Ascending aorta (tissue), 2 donors: ENCODE measurements at regions not wholly inside any gene's neighbourhood (a gene's known extent, or its start where the extent isn't known, plus 50 kb on each side); places are given as distances from the start of the nearest gene placed in this dataset.

Experiments
- DNase-seq, 2 donors: peaks; one replicate each; pipeline ENCODE4 v3.0.0-alpha.2; 2019; ENCODE audit warnings: low spot score in 2 of 2
- H3K27ac ChIP-seq, 2 donors: fragments of 200-600 bp; sonication (generic); one replicate each; pipeline ENCODE4 v1.5.1; 2016 to 2017; ENCODE audit warnings: mild to moderate bottlenecking in 1 of 2
- H3K27me3 ChIP-seq: fragments of 200-600 bp; sonication (generic); one replicate; pipeline ENCODE4 v1.5.1; 2017
- H3K36me3 ChIP-seq, 2 donors: fragments of 200-600 bp; sonication (generic); one replicate each; pipeline ENCODE4 v1.5.1; 2016
- H3K4me1 ChIP-seq, 2 donors: fragments of 200-600 bp; sonication (generic); one replicate each; pipeline ENCODE4 v1.5.1; 2016 to 2017; ENCODE audit warnings: mild to moderate bottlenecking in 1 of 2
- H3K4me3 ChIP-seq, 2 donors: fragments of 200-600 bp; sonication (generic); one replicate each; pipeline ENCODE4 v1.5.1; 2016 to 2017; ENCODE audit warnings: mild to moderate bottlenecking in 1 of 2
- H3K9me3 ChIP-seq, 2 donors: fragments of 200-600 bp; sonication (generic); one replicate each; pipeline ENCODE4 v1.5.1; 2016
- intact Hi-C: fragments of 100-400 bp; cut with DNase I; formaldehyde crosslinking; loops from one replicate; pipeline ENCODE4 v1.15.1; 2023
- TF ChIP-seq, protein P1 (sequence below), 3 experiments: fragments of 200-600 bp in 2 of 3; fragments of 450-650 bp in 1 of 3; sonication (generic) in 2 of 3; IDR thresholded peaks; one replicate each; pipeline ENCODE4 v1.5.1; 2016 to 2019; ENCODE audit warnings: antibody characterized with exemption in 3 of 3, mild to moderate bottlenecking in 1 of 3, moderate library complexity in 1 of 3

GRCh38 chr5:81914696-81915095, 57.1 kb upstream of the ATG10 start:
- H3K4me3 ChIP-seq, result no peak overlapping the region
- H3K4me1 ChIP-seq, result no peaks in the 10 kb centered on the region
- H3K36me3 ChIP-seq, result no peaks in the 10 kb centered on the region
- no peak overlapping the region for H3K27ac ChIP-seq
- H3K9me3 ChIP-seq, result no peaks in the 10 kb centered on the region
- no peak for DNase-seq
- H3K27me3 ChIP-seq, result no peaks in the 10 kb centered on the region
- TF ChIP-seq, protein P1, sequence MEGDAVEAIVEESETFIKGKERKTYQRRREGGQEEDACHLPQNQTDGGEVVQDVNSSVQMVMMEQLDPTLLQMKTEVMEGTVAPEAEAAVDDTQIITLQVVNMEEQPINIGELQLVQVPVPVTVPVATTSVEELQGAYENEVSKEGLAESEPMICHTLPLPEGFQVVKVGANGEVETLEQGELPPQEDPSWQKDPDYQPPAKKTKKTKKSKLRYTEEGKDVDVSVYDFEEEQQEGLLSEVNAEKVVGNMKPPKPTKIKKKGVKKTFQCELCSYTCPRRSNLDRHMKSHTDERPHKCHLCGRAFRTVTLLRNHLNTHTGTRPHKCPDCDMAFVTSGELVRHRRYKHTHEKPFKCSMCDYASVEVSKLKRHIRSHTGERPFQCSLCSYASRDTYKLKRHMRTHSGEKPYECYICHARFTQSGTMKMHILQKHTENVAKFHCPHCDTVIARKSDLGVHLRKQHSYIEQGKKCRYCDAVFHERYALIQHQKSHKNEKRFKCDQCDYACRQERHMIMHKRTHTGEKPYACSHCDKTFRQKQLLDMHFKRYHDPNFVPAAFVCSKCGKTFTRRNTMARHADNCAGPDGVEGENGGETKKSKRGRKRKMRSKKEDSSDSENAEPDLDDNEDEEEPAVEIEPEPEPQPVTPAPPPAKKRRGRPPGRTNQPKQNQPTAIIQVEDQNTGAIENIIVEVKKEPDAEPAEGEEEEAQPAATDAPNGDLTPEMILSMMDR (IDR thresholded peaks at IDR 0.05), result no peak
- intact Hi-C loops, result no loop called here

GRCh38 chr5:81912933-81913332, 58.9 kb upstream of the ATG10 start:
- Histone ChIP-seq H3K27ac (no peak overlapping the region), H3K36me3 (no peaks in the 10 kb centered on the region), H3K4me1 (peaks cover 0 to 5% of the 10 kb centered on the region in 2 donors), H3K9me3 (no peaks in the 10 kb centered on the region), H3K4me3 (no peak overlapping the region), H3K27me3 (no peaks in the 10 kb centered on the region)
- no peak for DNase-seq
- TF ChIP-seq, protein P1 (IDR thresholded peaks at IDR 0.05), result no peak
- intact Hi-C loops, result no loop called here

GRCh38 chr5:81909677-81910076, 62.1 kb upstream of the ATG10 start:
- H3K9me3 ChIP-seq, result no peaks in the 10 kb centered on the region
- intact Hi-C loops, result no loop called here
- no peak for DNase-seq
- TF ChIP-seq, protein P1 (IDR thresholded peaks at IDR 0.05), result no peak
- H3K27me3 ChIP-seq, result no peaks in the 10 kb centered on the region
- H3K36me3 ChIP-seq, result no peaks in the 10 kb centered on the region
- peaks cover 0 to 7% of the 10 kb centered on the region in 2 donors for H3K4me1 ChIP-seq
- H3K4me3 ChIP-seq, result no peak overlapping the region
- no peak overlapping the region for H3K27ac ChIP-seq

DNA sequence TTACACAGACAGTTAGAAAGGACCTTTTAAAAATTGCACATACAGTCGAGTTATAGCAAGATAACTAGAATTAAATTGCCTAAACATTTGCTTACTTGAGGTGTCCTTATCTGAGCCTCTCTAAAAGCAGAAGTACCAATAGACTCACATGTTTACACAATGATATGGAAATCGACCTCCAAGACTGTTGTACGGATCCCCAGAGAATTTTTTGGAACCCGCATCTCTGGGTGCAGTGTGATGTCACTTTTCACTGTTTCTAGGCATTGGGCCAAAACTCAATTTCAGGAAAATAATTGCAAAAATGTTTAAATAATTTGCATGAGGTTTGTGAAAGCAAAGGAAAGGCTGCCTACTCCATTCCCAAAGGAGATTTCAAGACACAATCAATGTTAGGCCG, 63.1 kb upstream of the ATG10 start:
- Histone ChIP-seq H3K4me3 (no peak overlapping the region), H3K27ac (no peak overlapping the region), H3K36me3 (no peaks in the 10 kb centered on the region), H3K4me1 (peaks cover 0 to 7% of the 10 kb centered on the region in 2 donors), H3K9me3 (no peaks in the 10 kb centered on the region), H3K27me3 (no peaks in the 10 kb centered on the region)
- DNase-seq, result no peak
- intact Hi-C loops, result no loop called here
- TF ChIP-seq, protein P1 (IDR thresholded peaks at IDR 0.05), result no peak

- Histone ChIP-seq H3K27me3 (no peaks in the 10 kb centered on the region), H3K4me1 (peaks cover 0 to 7% of the 10 kb centered on the region in 2 donors), H3K4me3 (no peak overlapping the region), H3K9me3 (no peaks in the 10 kb centered on the region), H3K36me3 (no peaks in the 10 kb centered on the region), H3K27ac (no peak overlapping the region)
- TF ChIP-seq, protein P1 (IDR thresholded peaks at IDR 0.05), result no peak
- no peak for DNase-seq
- intact Hi-C loops, result no loop called here
Observed at GRCh38 chr5:81908044-81908443, 63.8 kb upstream of the ATG10 start.

GRCh38 chr5:81907012-81907635, 64.7 kb upstream of the ATG10 start:
- H3K36me3 ChIP-seq, result no peaks in the 10 kb centered on the region
- peaks cover 0 to 7% of the 10 kb centered on the region in 2 donors for H3K4me1 ChIP-seq
- H3K27me3 ChIP-seq, result no peaks in the 10 kb centered on the region
- no peak overlapping the region for H3K27ac ChIP-seq
- TF ChIP-seq, protein P1 (IDR thresholded peaks at IDR 0.05), result no peak
- no peak for DNase-seq
- intact Hi-C loops, result no loop called here
- H3K9me3 ChIP-seq, result no peaks in the 10 kb centered on the region
- H3K4me3 ChIP-seq, result no peak overlapping the region
